ENCODE measurements at regions not wholly inside any gene's neighbourhood (a gene's known extent, or its start where the extent isn't known, plus 50 kb on each side); places are given as distances from the start of the nearest gene placed in this dataset.

GRCh38 chr15:46177219-46177618 lies 542.4 kb downstream of the SQOR start:
- TF ChIP-seq POLR2A (IDR thresholded peaks at IDR 0.05): no peak
- TF ChIP-seq CTCF (IDR thresholded peaks at IDR 0.05): no peak
- Histone ChIP-seq H3K27ac (no peak overlapping the region), H3K36me3 (no peaks in the 10 kb centered on the region), H3K4me1 (no peaks in the 10 kb centered on the region), H3K4me3 (no peak overlapping the region), H3K27me3 (no peaks in the 10 kb centered on the region), H3K9me3 (peaks cover 0 to under 1% (median 0%) of the 10 kb centered on the region in 3 donors)
- WGBS, 2 donors: 82 to 91% methylated on average over 2 of the region's 2 CpGs
- intact Hi-C loops (cut with DNase I): no loop called here
- DNase-seq: no peak

GRCh38 chr15:46178138-46178537 lies 543.3 kb downstream of the SQOR start:
- TF ChIP-seq CTCF (IDR thresholded peaks at IDR 0.05) (no peak), POLR2A (IDR thresholded peaks at IDR 0.05) (no peak)
- WGBS, 2 donors: 68 to 76% methylated on average over 1 of the region's 1 CpG
- intact Hi-C loops (cut with DNase I): no loop called here

GRCh38 chr15:46207341-46207740 lies 572.5 kb downstream of the SQOR start:
- H3K27me3 ChIP-seq: no peaks in the 10 kb centered on the region
- no peak for DNase-seq
- intact Hi-C loops (cut with DNase I): no loop called here

More at GRCh38 chr15:46178138-46178537, 543.3 kb downstream of the SQOR start:
- H3K9me3 ChIP-seq: no peaks in the 10 kb centered on the region
- no peaks in the 10 kb centered on the region for H3K27me3 ChIP-seq
- no peak for DNase-seq
- no peaks in the 10 kb centered on the region for H3K4me1 ChIP-seq
- no peak overlapping the region for H3K27ac ChIP-seq
- no peak overlapping the region for H3K4me3 ChIP-seq
- H3K36me3 ChIP-seq: no peaks in the 10 kb centered on the region

DNA sequence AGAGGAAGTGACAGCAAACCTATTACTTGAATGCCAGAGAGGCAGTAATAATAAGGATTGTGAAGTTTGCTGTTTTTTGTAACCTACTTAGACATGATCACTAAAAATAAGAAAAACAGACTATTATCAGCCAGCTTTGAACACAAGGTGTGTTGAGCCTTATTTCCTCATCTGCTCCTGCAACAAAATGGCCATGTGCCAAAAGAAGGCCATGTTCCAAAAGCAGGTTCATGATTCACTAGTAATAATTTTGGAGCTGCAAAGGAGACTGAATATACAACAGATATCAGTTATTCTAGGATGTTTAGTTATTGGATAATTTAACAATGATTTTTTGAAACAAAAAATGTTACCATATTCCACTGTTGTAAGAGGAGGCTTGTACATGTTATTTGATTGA lies 578.7 kb downstream of the SQOR start:
- TF ChIP-seq POLR2A (IDR thresholded peaks at IDR 0.05) (no peak), CTCF (IDR thresholded peaks at IDR 0.05) (no peak)
- Histone ChIP-seq H3K36me3 (no peaks in the 10 kb centered on the region), H3K4me1 (no peaks in the 10 kb centered on the region), H3K9me3 (peaks cover 0 to 3% (median 3%) of the 10 kb centered on the region in 3 donors), H3K27ac (no peak overlapping the region), H3K27me3 (no peaks in the 10 kb centered on the region), H3K4me3 (no peak overlapping the region)
- no peak for DNase-seq
- intact Hi-C loops (cut with DNase I): no loop called here

More at GRCh38 chr15:46207341-46207740, 572.5 kb downstream of the SQOR start:
- Histone ChIP-seq H3K27ac (no peak overlapping the region), H3K36me3 (no peaks in the 10 kb centered on the region), H3K4me1 (no peaks in the 10 kb centered on the region), H3K4me3 (no peak overlapping the region), H3K9me3 (peaks cover 0 to 3% (median 3%) of the 10 kb centered on the region in 3 donors)
- TF ChIP-seq POLR2A (IDR thresholded peaks at IDR 0.05): no peak
- no peak for TF ChIP-seq CTCF (IDR thresholded peaks at IDR 0.05)
- WGBS, 2 donors: 76 to 78% methylated on average over 2 of the region's 2 CpGs

DNA sequence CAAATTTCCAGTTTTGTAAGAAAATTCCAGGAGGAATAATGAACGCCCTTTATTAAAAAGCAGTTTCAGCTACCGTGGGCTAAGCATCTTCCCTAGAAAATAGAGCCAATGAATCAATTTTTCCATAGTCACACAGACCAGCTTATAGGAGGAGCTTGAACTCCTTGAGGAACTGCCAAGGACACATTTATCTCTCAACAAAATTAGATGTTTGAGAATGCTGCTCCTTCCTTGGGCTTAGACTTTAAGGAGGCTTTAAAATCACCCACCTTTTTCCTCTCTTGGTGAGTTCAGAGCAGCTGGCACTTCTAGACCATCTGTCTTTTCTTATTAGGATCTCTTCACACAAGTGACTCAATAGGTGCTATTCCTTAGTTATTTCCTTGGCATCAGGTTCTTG lies 588.0 kb downstream of the SQOR start:
- no peaks in the 10 kb centered on the region for H3K9me3 ChIP-seq
- no peaks in the 10 kb centered on the region for H3K27me3 ChIP-seq
- no peaks in the 10 kb centered on the region for H3K4me1 ChIP-seq
- no peaks in the 10 kb centered on the region for H3K36me3 ChIP-seq
- no peak overlapping the region for H3K27ac ChIP-seq
- 60 to 74% methylated on average over 2 of the region's 2 CpGs for WGBS, 2 donors
- no peak for TF ChIP-seq POLR2A (IDR thresholded peaks at IDR 0.05)
- TF ChIP-seq CTCF (IDR thresholded peaks at IDR 0.05): no peak
- intact Hi-C loops (cut with DNase I): no loop called here
- no peak for DNase-seq
- no peak overlapping the region for H3K4me3 ChIP-seq

All from esophagus squamous epithelium (tissue), 5 donors.